Activated naive CD8-positive, alpha-beta T cell treated with anti-CD3 and anti-CD28 coated beads, Interleukin-2, amount 50 U/mL, for 24 hours (primary cell): ENCODE measurements at regions not wholly inside any gene's neighbourhood (a gene's known extent, or its start where the extent isn't known, plus 50 kb on each side); places are given as distances from the start of the nearest gene placed in this dataset.
A peak's percentile ranks its signal among the peaks of the same experiment; 100 is the strongest.
"Not testable (repeated sequence)": the region's sequence is repeated elsewhere in the genome, so short reads cannot be mapped to it uniquely, and the experiment has no call there.

Source experiments
- ATAC-seq: fragments of 150-1000 bp; cut with Tn5 transposase; one replicate; pipeline ENCODE4 v1.10.0; 2021
- DNase-seq: peaks from one replicate; pipeline ENCODE4 v3.0.0; 2021
- H3K27ac Mint-ChIP-seq: one replicate; pipeline ENCODE4 v1.8.0; 2021; ENCODE audit warnings: mild to moderate bottlenecking, mixed read lengths
- H3K27me3 Mint-ChIP-seq: one replicate; pipeline ENCODE4 v1.8.0; 2021; ENCODE audit warnings: mixed read lengths
- H3K36me3 Mint-ChIP-seq: one replicate; pipeline ENCODE4 v1.8.0; 2021; ENCODE audit warnings: low read depth, mixed read lengths
- H3K4me1 Mint-ChIP-seq: one replicate; pipeline ENCODE4 v1.8.0; 2021; ENCODE audit warnings: mixed read lengths
- H3K4me3 Mint-ChIP-seq: one replicate; pipeline ENCODE4 v1.8.0; 2021; ENCODE audit warnings: mild to moderate bottlenecking, moderate library complexity, mixed read lengths
- H3K9me3 Mint-ChIP-seq: one replicate; pipeline ENCODE4 v1.8.0; 2021; ENCODE audit warnings: mixed read lengths

- not testable (repeated sequence) for H3K9me3 Mint-ChIP-seq, H3K4me3 Mint-ChIP-seq, DNase-seq, H3K27me3 Mint-ChIP-seq, H3K4me1 Mint-ChIP-seq, H3K27ac Mint-ChIP-seq, ATAC-seq, H3K36me3 Mint-ChIP-seq
These were observed 57.4 kb downstream of the FTHL17 start for GRCh38 chrX:31014474-31014873.

- Mint-ChIP-seq H3K27me3 (no peaks in the 10 kb centered on the region), H3K4me3 (no peak overlapping the region), H3K27ac (no peak overlapping the region), H3K4me1 (no peaks in the 10 kb centered on the region), H3K36me3 (no peaks in the 10 kb centered on the region), H3K9me3 (no peaks in the 10 kb centered on the region)
- DNase-seq = no peak
- ATAC-seq = no peak
These were observed 59.3 kb downstream of the FTHL17 start for GRCh38 chrX:31012509-31013025.

- Mint-ChIP-seq H3K27me3 (no peaks in the 10 kb centered on the region), H3K4me3 (no peak overlapping the region), H3K4me1 (no peaks in the 10 kb centered on the region), H3K9me3 (no peaks in the 10 kb centered on the region), H3K36me3 (no peaks in the 10 kb centered on the region), H3K27ac (no peak overlapping the region)
- ATAC-seq (no peak), DNase-seq (no peak)
These were observed 64.5 kb downstream of the FTHL17 start for GRCh38 chrX:31007321-31007720.

GRCh38 chrX:31006027-31006426, 65.8 kb downstream of the FTHL17 start:
- no peak overlapping the region for H3K4me3 Mint-ChIP-seq
- no peaks in the 10 kb centered on the region for H3K27me3 Mint-ChIP-seq
- ATAC-seq (no peak), DNase-seq (no peak)
- H3K4me1 Mint-ChIP-seq = no peaks in the 10 kb centered on the region
- no peak overlapping the region for H3K27ac Mint-ChIP-seq
- H3K9me3 Mint-ChIP-seq = no peaks in the 10 kb centered on the region
- H3K36me3 Mint-ChIP-seq = no peaks in the 10 kb centered on the region

GRCh38 chrX:30997411-30997810, 74.4 kb downstream of the FTHL17 start:
- Mint-ChIP-seq H3K27me3 (no peaks in the 10 kb centered on the region), H3K27ac (no peak overlapping the region), H3K4me1 (no peaks in the 10 kb centered on the region), H3K9me3 (no peaks in the 10 kb centered on the region), H3K36me3 (no peaks in the 10 kb centered on the region), H3K4me3 (no peak overlapping the region)
- no peak for DNase-seq
- ATAC-seq = no peak

- Mint-ChIP-seq H3K36me3 (no peaks in the 10 kb centered on the region), H3K9me3 (no peaks in the 10 kb centered on the region), H3K27ac (no peak overlapping the region), H3K4me3 (no peak overlapping the region), H3K4me1 (no peaks in the 10 kb centered on the region), H3K27me3 (no peaks in the 10 kb centered on the region)
- DNase-seq (no peak), ATAC-seq (no peak)
These were observed 76.1 kb downstream of the FTHL17 start for GRCh38 chrX:30995705-30996104.

- Mint-ChIP-seq H3K27ac (no peak overlapping the region), H3K9me3 (no peaks in the 10 kb centered on the region), H3K4me3 (no peak overlapping the region), H3K27me3 (no peaks in the 10 kb centered on the region), H3K4me1 (no peaks in the 10 kb centered on the region), H3K36me3 (no peaks in the 10 kb centered on the region)
- DNase-seq (no peak), ATAC-seq (no peak)
These were observed 76.7 kb downstream of the FTHL17 start for GRCh38 chrX:30995060-30995700.

- not testable (repeated sequence) for H3K4me3 Mint-ChIP-seq, H3K36me3 Mint-ChIP-seq, H3K9me3 Mint-ChIP-seq, H3K27ac Mint-ChIP-seq, ATAC-seq, DNase-seq, H3K4me1 Mint-ChIP-seq, H3K27me3 Mint-ChIP-seq
These were observed 77.8 kb downstream of the FTHL17 start for GRCh38 chrX:30994018-30994417.

GRCh38 chrX:30992381-30992904, 79.4 kb downstream of the FTHL17 start:
- ATAC-seq = no peak
- H3K27ac Mint-ChIP-seq = no peak overlapping the region
- no peaks in the 10 kb centered on the region for H3K36me3 Mint-ChIP-seq
- no peaks in the 10 kb centered on the region for H3K4me1 Mint-ChIP-seq
- no peaks in the 10 kb centered on the region for H3K27me3 Mint-ChIP-seq
- no peak overlapping the region for H3K4me3 Mint-ChIP-seq
- no peaks in the 10 kb centered on the region for H3K9me3 Mint-ChIP-seq
- DNase-seq = no peak

GRCh38 chrX:30990361-30990760, 81.5 kb downstream of the FTHL17 start:
- H3K36me3 Mint-ChIP-seq = no peaks in the 10 kb centered on the region
- H3K9me3 Mint-ChIP-seq = no peaks in the 10 kb centered on the region
- no peaks in the 10 kb centered on the region for H3K4me1 Mint-ChIP-seq
- H3K4me3 Mint-ChIP-seq = no peak overlapping the region
- DNase-seq = no peak
- ATAC-seq = no peak
- H3K27ac Mint-ChIP-seq = no peak overlapping the region
- H3K27me3 Mint-ChIP-seq = no peaks in the 10 kb centered on the region

- H3K9me3 Mint-ChIP-seq = no peaks in the 10 kb centered on the region
- ATAC-seq (no peak), DNase-seq (no peak)
These were observed 89.4 kb downstream of the FTHL17 start for GRCh38 chrX:30982467-30982866.

GRCh38 chrX:30981968-30982367, 89.9 kb downstream of the FTHL17 start:
- no peaks in the 10 kb centered on the region for H3K9me3 Mint-ChIP-seq
- H3K36me3 Mint-ChIP-seq = no peaks in the 10 kb centered on the region
- H3K4me1 Mint-ChIP-seq = peaks cover 14% of the 10 kb centered on the region
- H3K27me3 Mint-ChIP-seq = peaks cover 2% of the 10 kb centered on the region
- peak; percentile 57 for ATAC-seq
- H3K27ac Mint-ChIP-seq = no peak overlapping the region
- no peak overlapping the region for H3K4me3 Mint-ChIP-seq
- DNase-seq = no peak

More at GRCh38 chrX:30982467-30982866, 89.4 kb downstream of the FTHL17 start:
- Mint-ChIP-seq H3K36me3 (no peaks in the 10 kb centered on the region), H3K4me3 (no peak overlapping the region), H3K27ac (no peak overlapping the region), H3K4me1 (peaks cover 14% of the 10 kb centered on the region), H3K27me3 (peaks cover 2% of the 10 kb centered on the region)

- Mint-ChIP-seq H3K36me3 (no peaks in the 10 kb centered on the region), H3K9me3 (no peaks in the 10 kb centered on the region), H3K4me3 (no peak overlapping the region), H3K27ac (no peak overlapping the region), H3K27me3 (peaks cover 2% of the 10 kb centered on the region), H3K4me1 (peaks cover 17% of the 10 kb centered on the region)
- no peak for ATAC-seq
- DNase-seq = no peak
These were observed 90.2 kb upstream of the TAB3 start for GRCh38 chrX:30979271-30979670.

GRCh38 chrX:30975467-30975866, 86.4 kb upstream of the TAB3 start:
- peaks cover 2% of the 10 kb centered on the region for H3K27me3 Mint-ChIP-seq
- no peak overlapping the region for H3K27ac Mint-ChIP-seq
- no peak overlapping the region for H3K4me3 Mint-ChIP-seq
- ATAC-seq = no peak
- DNase-seq = no peak
- peaks cover 14% of the 10 kb centered on the region for H3K4me1 Mint-ChIP-seq
- no peaks in the 10 kb centered on the region for H3K36me3 Mint-ChIP-seq
- H3K9me3 Mint-ChIP-seq = no peaks in the 10 kb centered on the region

- Mint-ChIP-seq H3K27ac (no peak overlapping the region), H3K36me3 (no peaks in the 10 kb centered on the region), H3K4me1 (peaks cover 14% of the 10 kb centered on the region)
These were observed 84.9 kb upstream of the TAB3 start for GRCh38 chrX:30973784-30974427.

More at GRCh38 chrX:30973784-30974427, 84.9 kb upstream of the TAB3 start:
- ATAC-seq = peak; percentile 24
- H3K9me3 Mint-ChIP-seq = no peaks in the 10 kb centered on the region
- peaks cover 2% of the 10 kb centered on the region for H3K27me3 Mint-ChIP-seq
- DNase-seq = no peak
- no peak overlapping the region for H3K4me3 Mint-ChIP-seq
